HepG2 (cell line): ENCODE measurements at regions not wholly inside any gene's neighbourhood (a gene's known extent, or its start where the extent isn't known, plus 50 kb on each side); places are given as distances from the start of the nearest gene placed in this dataset.
"Not testable (repeated sequence)": the region's sequence is repeated elsewhere in the genome, so short reads cannot be mapped to it uniquely, and the experiment has no call there.

Source experiments
- ATAC-seq: fragments of 200-7000 bp; cut with Tn5 transposase; 3 replicates; pipeline ENCODE4 v1.9.1; 2020; ENCODE audit warnings: mild to moderate bottlenecking, moderate library complexity
- BruUV-seq: library from RNA; stranded (reverse); fragments of 400-500 nt; replicated peaks from 2 replicates; lab custom pipeline; 2021; lab: Mats Ljungman, UMichigan
- CTCF ChIA-PET: fragments of 300-600 bp; formaldehyde crosslinking; extraction: SDS; loops from one replicate; lab custom pipeline; 2021; ENCODE audit warnings: low total read pairs, inconsistent platforms, low intra/inter-chr PET ratio; lab: Yijun Ruan, JAX
- POLR2A ChIA-PET: fragments of 350-600 bp; sonication (Branson Sonifier 250); formaldehyde crosslinking; loops from one replicate; lab custom pipeline; 2020; ENCODE audit warnings: antibody characterized with exemption, inconsistent platforms; lab: Yijun Ruan, JAX
- DNase-seq: peaks from one replicate; pipeline ENCODE4 v3.0.0-alpha.2; 2015; ENCODE audit warnings: low spot score
- FAIRE-seq: peaks from 3 replicates; lab custom pipeline; 2011; peaks lifted over from hg19 to GRCh38; lab: Jason Lieb, UNC
- H2AFZ ChIP-seq: one replicate; pipeline ENCODE4 v1.6.1; 2011; ENCODE audit warnings: low read length, inconsistent platforms
- H3K27ac ChIP-seq: fragments of 300-600 bp; 3 replicates; pipeline ENCODE4 v1.8.0; 2011; ENCODE audit warnings: mixed run types, mild to moderate bottlenecking, mixed read lengths, low read length, inconsistent platforms; ENCODE audit not compliant: insufficient read depth; ENCODE audit errors: extremely low read length
- H3K27me3 ChIP-seq, 2 experiments: fragments of 200-600 bp in 1 of 2; 2 replicates in 1 of 2; 3 replicates in 1 of 2; pipeline versions ENCODE4 v1.6.0 to v1.8.0; 2011; ENCODE audit warnings: low read length in 2 of 2, mild to moderate bottlenecking in 2 of 2, moderate library complexity in 2 of 2, inconsistent platforms in 1 of 2; ENCODE audit not compliant: insufficient read depth in 2 of 2, control insufficient read depth in 1 of 2
- H3K36me3 ChIP-seq, 2 experiments: fragments of 200-600 bp in 1 of 2; replicated peaks in 1 of 2; 2 replicates in 1 of 2; 3 replicates in 1 of 2; pipeline versions ENCODE4 v1.5.1 to v1.8.0; 2011; ENCODE audit warnings: low read length in 2 of 2, inconsistent platforms in 1 of 2; ENCODE audit not compliant: insufficient read depth in 2 of 2, control insufficient read depth in 1 of 2
- H3K4me1 ChIP-seq: 2 replicates; pipeline ENCODE4 v1.5.1; 2012; ENCODE audit warnings: low read length, inconsistent platforms; ENCODE audit not compliant: insufficient read depth
- H3K4me2 ChIP-seq: 2 replicates; pipeline ENCODE4 v1.6.0; 2011; ENCODE audit warnings: low read depth, low read length, inconsistent platforms
- H3K4me3 ChIP-seq, 3 experiments: fragments of 200-600 bp in 1 of 3; sonication (generic), shearing (Covaris generic) in 1 of 3; replicated peaks in 1 of 3; 2 replicates each; pipeline ENCODE4 v1.5.1; 2011 to 2016; ENCODE audit warnings: low read length in 3 of 3, inconsistent platforms in 2 of 3, low read depth in 2 of 3, mild to moderate bottlenecking in 2 of 3, control low read depth in 1 of 3, mixed read lengths in 1 of 3; ENCODE audit not compliant: insufficient read depth in 1 of 3
- H3K79me2 ChIP-seq: one replicate; pipeline ENCODE4 v1.6.1; 2011; ENCODE audit warnings: low read length, inconsistent platforms; ENCODE audit not compliant: insufficient read depth
- H3K9ac ChIP-seq: 2 replicates; pipeline ENCODE4 v1.6.0; 2011; ENCODE audit warnings: mild to moderate bottlenecking, low read depth, low read length, inconsistent platforms; ENCODE audit not compliant: insufficient read depth
- H3K9me3 ChIP-seq: 2 replicates; pipeline ENCODE4 v1.5.1; 2012; ENCODE audit warnings: mild to moderate bottlenecking, low read length
- H4K20me1 ChIP-seq: 2 replicates; pipeline ENCODE4 v1.6.0; 2011; ENCODE audit warnings: inconsistent platforms, mild to moderate bottlenecking, low read length, moderate library complexity; ENCODE audit not compliant: insufficient read depth
- FOXC1 ChIP-seq: sonication (generic); formaldehyde crosslinking; IDR thresholded peaks from 2 replicates; pipeline ENCODE4 v1.8.0; 2022; ENCODE audit warnings: mild to moderate bottlenecking, missing genetic modification reagents, borderline replicate concordance
- HNF4A ChIP-seq: sonication (generic); formaldehyde crosslinking; IDR thresholded peaks from 2 replicates; pipeline ENCODE4 v1.4.0; 2020; ENCODE audit warnings: missing genetic modification reagents
- JARID2 ChIP-seq: sonication (generic); formaldehyde crosslinking; IDR thresholded peaks from 2 replicates; pipeline ENCODE4 v1.8.1; 2023; ENCODE audit warnings: missing genetic modification reagents, inconsistent platforms; ENCODE audit not compliant: insufficient replicate concordance
- KDM6A ChIP-seq: IDR thresholded peaks from 2 replicates; pipeline ENCODE4 v1.6.1; 2016; ENCODE audit warnings: low read depth
- NAIF1 ChIP-seq: sonication (generic); formaldehyde crosslinking; IDR thresholded peaks from 2 replicates; pipeline ENCODE4 v1.5.0; 2020; ENCODE audit warnings: mild to moderate bottlenecking, missing genetic modification reagents, borderline replicate concordance
- NFIC ChIP-seq: IDR thresholded peaks from 2 replicates; pipeline ENCODE4 v1.6.1; 2012; ENCODE audit warnings: mild to moderate bottlenecking, low read length, inconsistent platforms
- SP1 ChIP-seq, 2 experiments: fragments of 450-650 bp in 1 of 2; sonication (generic) in 1 of 2; formaldehyde crosslinking in 1 of 2; IDR thresholded peaks; 2 replicates each; pipeline versions ENCODE4 v1.4.0 to v1.6.1; 2016 to 2020; ENCODE audit warnings: missing genetic modification reagents in 1 of 2
- ZNF124 ChIP-seq: sonication (generic); formaldehyde crosslinking; IDR thresholded peaks from 2 replicates; pipeline ENCODE4 v1.4.0; 2020; ENCODE audit warnings: missing genetic modification reagents
- ZNF317 ChIP-seq: sonication (generic); formaldehyde crosslinking; IDR thresholded peaks from 2 replicates; pipeline ENCODE4 v1.5.0; 2020; ENCODE audit warnings: mild to moderate bottlenecking, missing genetic modification reagents
- ZNF678 ChIP-seq: sonication (generic); formaldehyde crosslinking; IDR thresholded peaks from 2 replicates; pipeline ENCODE4 v1.4.0; 2020; ENCODE audit warnings: mild to moderate bottlenecking, missing genetic modification reagents
- WGBS: methylation state at CpG from one replicate; pipeline ENCODE4 v1.1.6; 2017; ENCODE audit warnings: low lambda C conversion rate; 5-methylcytosine and 5-hydroxymethylcytosine counted together
- in situ Hi-C: cut with HindIII; loops from 2 replicates; pipeline ENCODE4 v1.10.0; 2017; ENCODE audit warnings: low pct_unique_long_range_greater_than_20kb; ENCODE audit not compliant: extremely low pct_ligation_motif_present
- intact Hi-C: fragments of 100-400 bp; cut with micrococcal nuclease; formaldehyde crosslinking; loops from one replicate; pipeline ENCODE4 v1.10.0; 2022; ENCODE audit not compliant: unreplicated experiment
- TF ChIP-seq, protein P1 (sequence below): sonication (generic); formaldehyde crosslinking; IDR thresholded peaks from 2 replicates; pipeline ENCODE4 v1.4.0; 2020; ENCODE audit warnings: missing genetic modification reagents
- TF ChIP-seq, protein P2 (sequence below): sonication (generic); formaldehyde crosslinking; conservative IDR thresholded peaks from 2 replicates; pipeline ENCODE4 v1.5.0; 2020; ENCODE audit warnings: missing genetic modification reagents
- TF ChIP-seq, protein P3 (sequence below): sonication (generic); formaldehyde crosslinking; IDR thresholded peaks from 2 replicates; pipeline ENCODE4 v1.8.1; 2022; ENCODE audit warnings: mild to moderate bottlenecking, missing genetic modification reagents

DNA sequence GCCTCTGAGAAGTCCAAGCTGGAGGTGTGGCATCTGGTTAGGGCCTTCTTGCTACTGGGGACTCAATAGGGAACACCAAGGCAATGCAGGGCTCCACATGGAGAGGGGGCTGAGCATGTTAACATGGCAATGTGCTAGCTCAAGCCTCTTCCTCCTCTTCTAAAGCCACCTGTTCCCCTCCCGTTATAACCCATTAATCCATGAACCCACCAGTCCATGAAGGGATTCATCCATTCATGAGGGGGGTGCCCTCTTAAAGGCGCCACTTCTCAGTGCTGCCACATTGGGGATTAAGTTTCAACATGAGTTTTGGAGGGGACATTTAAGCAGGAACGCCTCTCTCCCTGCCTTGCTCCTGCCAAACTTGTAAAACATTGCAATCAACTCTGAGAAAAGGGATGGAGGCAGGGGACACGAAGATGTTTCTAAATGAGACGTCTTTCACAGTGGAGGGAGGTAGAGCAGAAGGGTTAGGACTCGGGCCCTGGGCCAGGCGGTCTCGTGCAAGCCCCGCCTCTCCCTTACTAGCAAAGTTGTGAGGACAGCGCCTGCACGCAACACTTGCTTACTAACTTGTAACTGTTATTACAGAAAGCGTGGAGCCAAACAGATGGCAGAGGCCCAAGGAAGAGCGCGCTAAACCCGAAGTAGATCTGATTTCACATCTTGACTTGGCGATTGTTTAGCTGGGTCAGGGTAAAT, 118.2 kb upstream of the ZNF516 start:
- DNase-seq, result no peak
- Histone ChIP-seq H3K79me2 (no peaks in the 10 kb centered on the region), H3K9me3 (no peaks in the 10 kb centered on the region), H3K36me3 (no peaks in the 10 kb centered on the region), H3K4me3 (no peak overlapping the region), H3K27me3 (peaks cover 2 to 28% of the 10 kb centered on the region in 2 experiments; a peak in 3 of 5 replicates), H2AFZ (no peak overlapping the region), H3K27ac (no peak overlapping the region), H3K4me1 (peaks cover 9% of the 10 kb centered on the region), H3K9ac (no peak overlapping the region), H4K20me1 (no peaks in the 10 kb centered on the region), H3K4me2 (no peak overlapping the region)
- no TSS peak for BruUV-seq
- POLR2A ChIA-PET, result no interaction called here
- 57% methylated on average over 14 of the region's 16 CpGs for WGBS
- no peak for FAIRE-seq
- in situ Hi-C loops, result no loop called here
- intact Hi-C loops, result no loop called here
- TF ChIP-seq JARID2 (no peak), NFIC (no peak), ZNF317 (CRISPR knock-in tag) (no peak), ZNF678 (CRISPR knock-in tag) (no peak), HNF4A (CRISPR knock-in tag) (no peak), SP1 (IDR thresholded peaks at IDR 0.05) (no peak), SP1 (CRISPR knock-in tag; IDR thresholded peaks at IDR 0.05) (no peak), KDM6A (CRISPR knock-in tag) (no peak), NAIF1 (CRISPR knock-in tag) (no peak), ZNF124 (CRISPR knock-in tag) (no peak), FOXC1 (CRISPR knock-in tag) (no peak)
- TF ChIP-seq, protein P1, sequence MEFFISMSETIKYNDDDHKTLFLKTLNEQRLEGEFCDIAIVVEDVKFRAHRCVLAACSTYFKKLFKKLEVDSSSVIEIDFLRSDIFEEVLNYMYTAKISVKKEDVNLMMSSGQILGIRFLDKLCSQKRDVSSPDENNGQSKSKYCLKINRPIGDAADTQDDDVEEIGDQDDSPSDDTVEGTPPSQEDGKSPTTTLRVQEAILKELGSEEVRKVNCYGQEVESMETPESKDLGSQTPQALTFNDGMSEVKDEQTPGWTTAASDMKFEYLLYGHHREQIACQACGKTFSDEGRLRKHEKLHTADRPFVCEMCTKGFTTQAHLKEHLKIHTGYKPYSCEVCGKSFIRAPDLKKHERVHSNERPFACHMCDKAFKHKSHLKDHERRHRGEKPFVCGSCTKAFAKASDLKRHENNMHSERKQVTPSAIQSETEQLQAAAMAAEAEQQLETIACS, result no peak
- TF ChIP-seq, protein P2, sequence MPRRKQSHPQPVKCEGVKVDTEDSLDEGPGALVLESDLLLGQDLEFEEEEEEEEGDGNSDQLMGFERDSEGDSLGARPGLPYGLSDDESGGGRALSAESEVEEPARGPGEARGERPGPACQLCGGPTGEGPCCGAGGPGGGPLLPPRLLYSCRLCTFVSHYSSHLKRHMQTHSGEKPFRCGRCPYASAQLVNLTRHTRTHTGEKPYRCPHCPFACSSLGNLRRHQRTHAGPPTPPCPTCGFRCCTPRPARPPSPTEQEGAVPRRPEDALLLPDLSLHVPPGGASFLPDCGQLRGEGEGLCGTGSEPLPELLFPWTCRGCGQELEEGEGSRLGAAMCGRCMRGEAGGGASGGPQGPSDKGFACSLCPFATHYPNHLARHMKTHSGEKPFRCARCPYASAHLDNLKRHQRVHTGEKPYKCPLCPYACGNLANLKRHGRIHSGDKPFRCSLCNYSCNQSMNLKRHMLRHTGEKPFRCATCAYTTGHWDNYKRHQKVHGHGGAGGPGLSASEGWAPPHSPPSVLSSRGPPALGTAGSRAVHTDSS (CRISPR knock-in tag), result no peak
- TF ChIP-seq, protein P3, sequence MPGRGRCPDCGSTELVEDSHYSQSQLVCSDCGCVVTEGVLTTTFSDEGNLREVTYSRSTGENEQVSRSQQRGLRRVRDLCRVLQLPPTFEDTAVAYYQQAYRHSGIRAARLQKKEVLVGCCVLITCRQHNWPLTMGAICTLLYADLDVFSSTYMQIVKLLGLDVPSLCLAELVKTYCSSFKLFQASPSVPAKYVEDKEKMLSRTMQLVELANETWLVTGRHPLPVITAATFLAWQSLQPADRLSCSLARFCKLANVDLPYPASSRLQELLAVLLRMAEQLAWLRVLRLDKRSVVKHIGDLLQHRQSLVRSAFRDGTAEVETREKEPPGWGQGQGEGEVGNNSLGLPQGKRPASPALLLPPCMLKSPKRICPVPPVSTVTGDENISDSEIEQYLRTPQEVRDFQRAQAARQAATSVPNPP (CRISPR knock-in tag), result no peak
- ATAC-seq, result no peak
- CTCF ChIA-PET, result no interaction called here

DNA sequence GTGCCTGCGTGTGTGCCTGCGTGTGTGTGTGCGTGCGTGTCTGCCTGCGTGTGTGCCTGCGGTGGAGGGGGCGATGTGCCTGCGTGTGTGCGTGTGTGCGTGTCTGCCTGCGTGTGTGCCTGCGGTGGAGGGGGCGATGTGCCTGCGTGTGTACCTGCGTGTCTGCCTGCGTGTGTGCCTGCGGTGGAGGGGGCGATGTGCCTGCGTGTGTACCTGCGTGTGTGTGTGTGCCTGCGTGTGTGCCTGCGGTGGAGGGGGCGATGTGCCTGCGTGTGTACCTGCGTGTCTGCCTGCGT, 116.7 kb upstream of the ZNF516 start:
- POLR2A ChIA-PET, result not testable (repeated sequence)
- peaks cover 2 to 21% of the 10 kb centered on the region in 2 experiments; a peak in 3 of 5 replicates for H3K27me3 ChIP-seq

More for the DNA sequence above, 116.7 kb upstream of the ZNF516 start:
- FAIRE-seq, H3K36me3 ChIP-seq, H3K9ac ChIP-seq, H3K4me2 ChIP-seq, DNase-seq, in situ Hi-C loops, BruUV-seq, H4K20me1 ChIP-seq, H3K27ac ChIP-seq, H2AFZ ChIP-seq, H3K4me3 ChIP-seq, H3K79me2 ChIP-seq, H3K4me1 ChIP-seq, CTCF ChIA-PET, intact Hi-C loops, ATAC-seq, H3K9me3 ChIP-seq: not testable (repeated sequence)
- 87% methylated on average over 25 of the region's 26 CpGs for WGBS
